ENCODE measurements at regions not wholly inside any gene's neighbourhood (a gene's known extent, or its start where the extent isn't known, plus 50 kb on each side); places are given as distances from the start of the nearest gene placed in this dataset.
"Not testable (repeated sequence)": the region's sequence is repeated elsewhere in the genome, so short reads cannot be mapped to it uniquely, and the experiment has no call there.

DNA sequence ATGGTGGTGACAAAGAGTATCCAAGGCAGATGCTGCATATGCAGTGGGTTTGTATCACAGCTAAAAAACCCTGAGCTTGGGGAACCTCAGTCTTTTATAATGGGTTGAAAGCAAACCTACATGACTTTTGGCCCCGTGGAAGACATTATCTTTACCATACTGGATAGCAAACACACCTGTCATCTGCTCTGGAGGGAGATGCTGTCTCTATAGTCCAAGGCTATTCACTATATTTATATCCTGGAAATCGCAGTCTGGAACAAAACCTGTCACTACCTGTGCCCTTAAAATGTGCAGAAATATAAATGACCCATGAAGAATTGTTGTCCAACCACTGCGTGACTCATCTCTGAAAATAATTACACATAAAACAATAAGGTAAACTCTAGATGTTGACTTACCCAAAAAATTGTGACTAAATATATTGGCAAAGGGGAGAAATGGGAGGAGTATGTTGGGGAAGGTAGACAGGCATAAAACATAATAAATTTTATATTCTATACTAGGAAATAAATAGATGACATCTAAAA, 121.0 kb upstream of the CXADR start:
- Mint-ChIP-seq H3K4me3 (no peak overlapping the region), H3K36me3 (ENCODE audit: low read depth) (no peaks in the 10 kb centered on the region), H3K4me1 (ENCODE audit: low read depth) (no peaks in the 10 kb centered on the region), H3K27me3 (ENCODE audit: insufficient read depth) (no peaks in the 10 kb centered on the region), H3K27ac (no peak overlapping the region), H3K9me3 (no peaks in the 10 kb centered on the region)
- DNase-seq (ENCODE audit: low spot score) = no peak
- intact Hi-C loops (cut with micrococcal nuclease) = no loop called here

DNA sequence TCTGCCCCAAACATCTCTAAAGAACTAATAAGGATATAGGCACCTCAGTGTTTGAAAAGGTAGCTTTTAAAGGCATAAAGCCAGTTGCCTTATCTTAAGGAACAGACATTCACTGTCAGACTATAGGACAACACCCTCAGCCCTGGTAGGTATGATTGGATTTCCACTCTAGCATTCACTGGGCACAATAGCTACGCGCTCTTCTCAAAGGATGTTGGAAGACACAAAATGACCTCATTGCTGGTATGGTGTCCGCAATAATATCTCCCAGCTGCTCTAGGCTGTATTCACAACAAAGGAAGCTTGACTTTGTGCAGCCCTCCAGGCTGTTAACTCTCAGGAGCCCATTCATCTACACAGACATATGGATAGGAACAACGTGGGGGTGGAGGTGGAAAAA, 119.4 kb upstream of the CXADR start:
- DNase-seq (ENCODE audit: low spot score) = no peak
- Mint-ChIP-seq H3K9me3 (no peaks in the 10 kb centered on the region), H3K27me3 (ENCODE audit: insufficient read depth) (no peaks in the 10 kb centered on the region), H3K4me1 (ENCODE audit: low read depth) (no peaks in the 10 kb centered on the region), H3K4me3 (no peak overlapping the region), H3K27ac (no peak overlapping the region), H3K36me3 (ENCODE audit: low read depth) (no peaks in the 10 kb centered on the region)
- intact Hi-C loops (cut with micrococcal nuclease) = no loop called here

DNA sequence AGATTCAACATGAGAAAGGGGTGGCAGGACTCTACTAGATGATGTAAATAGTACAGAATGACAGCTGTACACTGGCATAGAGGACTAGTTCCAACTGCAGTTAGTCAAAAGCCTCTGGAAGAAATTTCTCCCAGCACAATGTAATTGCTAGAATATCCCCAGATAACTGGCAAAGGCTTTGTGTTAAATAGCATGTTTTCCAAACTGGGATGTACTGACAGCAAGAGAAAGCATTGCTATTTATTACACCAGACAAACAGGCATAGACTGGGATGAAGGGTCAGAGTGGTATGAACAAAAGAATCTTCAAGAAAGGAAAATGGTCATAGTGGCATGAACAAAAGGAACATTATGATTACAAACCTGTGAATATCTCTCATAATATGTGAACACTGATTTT, 115.9 kb upstream of the CXADR start:
- Mint-ChIP-seq H3K9me3 (no peaks in the 10 kb centered on the region), H3K27ac (no peak overlapping the region), H3K36me3 (ENCODE audit: low read depth) (no peaks in the 10 kb centered on the region), H3K4me1 (ENCODE audit: low read depth) (no peaks in the 10 kb centered on the region), H3K27me3 (ENCODE audit: insufficient read depth) (no peaks in the 10 kb centered on the region), H3K4me3 (no peak overlapping the region)
- intact Hi-C loops (cut with micrococcal nuclease) = no loop called here
- no peak for DNase-seq (ENCODE audit: low spot score)

DNA sequence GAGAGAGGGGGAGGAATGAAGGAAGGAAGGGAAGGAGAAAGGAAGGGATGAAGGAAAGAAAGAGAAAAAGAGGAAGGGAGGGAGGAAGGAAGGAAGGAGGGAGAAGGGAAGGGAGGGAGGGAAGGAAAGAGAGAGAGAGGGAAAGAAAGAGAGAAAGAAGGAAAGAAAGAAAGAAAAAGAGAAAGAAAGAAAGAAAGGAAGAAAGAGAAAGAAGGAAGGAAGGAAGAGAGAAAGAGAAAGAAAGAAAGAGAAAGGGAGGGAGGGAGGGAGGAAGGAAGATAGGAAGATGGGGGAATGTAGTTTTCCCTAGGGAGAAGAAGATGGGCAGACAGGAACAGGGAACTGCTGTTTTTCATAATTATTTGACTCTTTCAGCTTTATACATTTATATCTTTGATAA, 115.1 kb upstream of the CXADR start:
- no peak for DNase-seq (ENCODE audit: low spot score)
- Mint-ChIP-seq H3K27ac (no peak overlapping the region), H3K4me3 (no peak overlapping the region), H3K9me3 (no peaks in the 10 kb centered on the region), H3K27me3 (ENCODE audit: insufficient read depth) (no peaks in the 10 kb centered on the region), H3K4me1 (ENCODE audit: low read depth) (no peaks in the 10 kb centered on the region), H3K36me3 (ENCODE audit: low read depth) (no peaks in the 10 kb centered on the region)
- intact Hi-C loops (cut with micrococcal nuclease) = no loop called here

DNA sequence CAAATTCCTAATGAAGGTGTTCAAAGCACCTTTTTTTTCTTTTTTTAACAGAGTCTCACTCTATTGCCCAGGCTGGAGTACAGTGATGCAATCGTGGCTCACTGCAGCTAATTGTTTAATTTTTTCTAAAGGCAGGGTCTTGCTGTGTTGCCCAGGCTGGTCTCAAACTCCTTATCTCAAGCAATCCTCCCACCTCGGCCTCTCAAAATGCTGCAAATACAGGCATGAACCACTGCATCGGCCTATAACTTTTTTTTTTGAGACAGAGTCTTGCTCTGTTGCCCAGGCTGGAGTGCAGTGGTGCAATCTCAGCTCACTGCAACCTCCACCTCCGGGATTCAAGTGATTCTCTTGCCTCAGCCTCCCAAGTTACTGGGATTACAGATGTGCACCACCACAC, 113.9 kb upstream of the CXADR start:
- H3K36me3 Mint-ChIP-seq (ENCODE audit: low read depth); H3K4me1 Mint-ChIP-seq (ENCODE audit: low read depth); DNase-seq (ENCODE audit: low spot score); H3K27ac Mint-ChIP-seq; intact Hi-C loops (cut with micrococcal nuclease); H3K9me3 Mint-ChIP-seq; H3K4me3 Mint-ChIP-seq; H3K27me3 Mint-ChIP-seq (ENCODE audit: insufficient read depth): not testable (repeated sequence)

DNA sequence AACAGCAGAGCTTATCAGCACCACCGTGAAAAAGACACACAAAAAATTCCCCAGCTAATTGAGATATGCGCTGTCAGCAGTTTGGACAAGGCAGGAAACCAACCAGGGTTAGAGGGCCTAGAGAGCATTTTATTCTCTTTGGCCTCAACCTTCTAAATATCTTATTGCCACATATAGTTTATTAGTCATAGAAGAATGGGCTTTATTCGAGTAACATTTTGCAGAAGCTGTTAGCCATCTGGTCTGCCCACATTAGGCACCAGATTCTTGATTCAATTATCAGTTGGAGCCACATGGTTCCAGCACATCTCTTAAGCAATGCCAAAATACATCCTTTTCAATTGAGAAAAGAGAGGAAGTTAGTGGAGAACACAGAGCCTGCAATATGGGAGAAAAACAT, 109.9 kb upstream of the CXADR start:
- Mint-ChIP-seq H3K27me3 (ENCODE audit: insufficient read depth) (peaks cover 2% of the 10 kb centered on the region), H3K27ac (no peak overlapping the region), H3K4me1 (ENCODE audit: low read depth) (no peaks in the 10 kb centered on the region), H3K4me3 (no peak overlapping the region), H3K9me3 (no peaks in the 10 kb centered on the region), H3K36me3 (ENCODE audit: low read depth) (no peaks in the 10 kb centered on the region)
- intact Hi-C loops (cut with micrococcal nuclease) = no loop called here
- DNase-seq (ENCODE audit: low spot score) = no peak

DNA sequence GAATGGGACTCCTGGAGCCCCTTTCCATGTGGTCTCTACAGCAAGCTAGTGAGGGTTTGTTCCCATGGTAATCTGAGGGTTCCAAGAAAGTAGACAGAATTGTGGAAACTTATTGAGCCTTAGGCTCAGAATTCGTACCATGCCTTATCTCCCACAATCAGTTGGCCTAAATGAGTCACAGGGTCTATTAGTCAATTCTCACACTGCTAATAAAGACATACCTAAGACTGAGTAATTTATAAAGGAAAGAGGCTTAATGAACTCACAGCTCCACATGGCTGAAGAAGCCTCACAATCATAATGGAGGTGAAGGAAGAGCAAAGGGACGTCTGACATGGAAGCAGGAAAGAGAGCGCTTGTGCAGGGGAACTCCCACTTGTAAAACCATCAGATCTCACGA, 106.6 kb upstream of the CXADR start:
- peaks cover 2% of the 10 kb centered on the region for H3K27me3 Mint-ChIP-seq (ENCODE audit: insufficient read depth)
- no peak overlapping the region for H3K27ac Mint-ChIP-seq
- no peak for DNase-seq (ENCODE audit: low spot score)
- H3K4me3 Mint-ChIP-seq = no peak overlapping the region
- no peaks in the 10 kb centered on the region for H3K4me1 Mint-ChIP-seq (ENCODE audit: low read depth)
- H3K36me3 Mint-ChIP-seq (ENCODE audit: low read depth) = no peaks in the 10 kb centered on the region
- intact Hi-C loops (cut with micrococcal nuclease) = no loop called here
- H3K9me3 Mint-ChIP-seq = no peaks in the 10 kb centered on the region

DNA sequence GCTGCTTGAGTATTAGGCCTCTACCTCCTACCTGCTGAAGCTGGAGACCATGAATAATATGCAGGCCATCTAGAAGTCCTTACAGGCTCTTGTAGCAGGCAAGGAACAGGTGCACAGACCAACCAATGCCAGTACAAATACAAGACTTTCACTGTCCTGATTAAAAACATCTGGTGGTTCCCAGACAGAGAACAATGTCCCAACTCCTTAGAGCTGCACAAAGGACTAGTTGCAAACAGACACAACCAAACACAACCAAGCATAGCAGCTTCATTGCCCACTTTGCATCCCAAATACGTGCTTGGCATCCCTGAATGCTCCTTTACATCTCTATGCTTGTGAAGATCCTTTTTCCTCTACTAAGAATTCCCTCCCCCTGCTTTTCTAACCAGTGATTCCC, 98.1 kb upstream of the CXADR start:
- Mint-ChIP-seq H3K36me3 (ENCODE audit: low read depth) (no peaks in the 10 kb centered on the region), H3K27me3 (ENCODE audit: insufficient read depth) (peaks cover 4% of the 10 kb centered on the region), H3K27ac (no peak overlapping the region), H3K9me3 (no peaks in the 10 kb centered on the region), H3K4me3 (no peak overlapping the region), H3K4me1 (ENCODE audit: low read depth) (no peaks in the 10 kb centered on the region)
- no peak for DNase-seq (ENCODE audit: low spot score)
- intact Hi-C loops (cut with micrococcal nuclease) = no loop called here

DNA sequence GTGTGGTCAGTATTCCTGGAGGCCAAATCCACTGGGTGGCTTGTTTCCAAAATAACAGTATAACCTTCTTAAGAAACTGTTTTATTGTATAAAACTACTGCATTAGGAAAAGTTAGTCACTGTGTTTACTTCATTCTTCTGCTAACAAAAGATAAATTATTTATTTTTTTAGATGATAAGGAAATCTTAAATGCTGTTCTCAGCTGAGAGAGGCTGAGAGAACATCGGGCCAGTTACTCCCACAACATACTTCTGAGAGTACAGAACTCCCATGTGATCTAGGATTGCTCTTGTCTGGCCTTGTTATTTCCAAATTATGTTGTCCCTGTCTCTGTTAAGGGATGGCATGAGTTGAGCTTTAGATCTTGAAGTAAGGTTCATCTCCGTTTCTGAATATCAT, 96.7 kb upstream of the CXADR start:
- no peak overlapping the region for H3K4me3 Mint-ChIP-seq
- peaks cover 4% of the 10 kb centered on the region for H3K27me3 Mint-ChIP-seq (ENCODE audit: insufficient read depth)
- intact Hi-C loops (cut with micrococcal nuclease) = no loop called here
- H3K27ac Mint-ChIP-seq = no peak overlapping the region
- no peak for DNase-seq (ENCODE audit: low spot score)
- no peaks in the 10 kb centered on the region for H3K4me1 Mint-ChIP-seq (ENCODE audit: low read depth)
- no peaks in the 10 kb centered on the region for H3K36me3 Mint-ChIP-seq (ENCODE audit: low read depth)
- no peaks in the 10 kb centered on the region for H3K9me3 Mint-ChIP-seq

DNA sequence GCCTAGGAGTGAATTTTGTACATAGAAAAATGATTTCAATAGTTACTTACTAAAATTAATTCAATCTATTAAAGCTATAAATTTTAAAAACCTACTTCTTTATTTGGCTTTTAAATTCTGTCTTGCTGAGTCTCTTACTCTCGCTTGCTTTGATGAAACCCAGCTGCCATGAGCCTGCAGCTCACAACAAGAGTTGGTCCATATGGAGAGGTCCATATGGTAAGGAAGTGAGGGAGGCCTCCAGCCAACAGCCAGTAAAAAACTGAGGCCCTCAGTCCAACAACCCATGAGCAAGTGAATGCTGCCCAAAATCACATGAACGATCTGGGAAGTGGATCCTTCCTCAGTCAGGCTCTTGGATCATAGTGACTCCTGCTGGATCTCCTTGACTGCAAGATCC, 89.9 kb upstream of the CXADR start:
- Mint-ChIP-seq H3K9me3 (no peaks in the 10 kb centered on the region), H3K4me3 (no peak overlapping the region), H3K4me1 (ENCODE audit: low read depth) (no peaks in the 10 kb centered on the region), H3K27ac (no peak overlapping the region), H3K36me3 (ENCODE audit: low read depth) (no peaks in the 10 kb centered on the region), H3K27me3 (ENCODE audit: insufficient read depth) (no peaks in the 10 kb centered on the region)
- intact Hi-C loops (cut with micrococcal nuclease) = no loop called here
- DNase-seq (ENCODE audit: low spot score) = no peak

DNA sequence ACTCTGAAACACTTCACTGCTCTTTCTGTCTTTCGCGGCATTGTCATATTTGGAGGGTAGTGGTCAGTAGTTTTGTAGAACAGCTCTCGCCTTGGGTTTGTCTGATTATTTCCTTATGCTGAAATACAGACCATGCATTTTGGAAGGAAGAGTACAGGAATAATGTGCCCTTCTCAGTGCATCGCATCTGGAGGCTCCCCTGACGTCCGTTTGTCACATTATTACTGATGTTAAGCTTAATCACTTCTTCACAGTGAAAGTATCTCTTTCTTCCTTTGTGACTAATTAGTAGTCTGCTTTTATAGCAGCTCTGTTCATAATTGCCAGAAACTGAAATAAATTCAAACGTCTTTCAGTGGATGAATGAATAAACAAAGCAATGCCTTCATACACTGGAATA, 85.7 kb upstream of the CXADR start:
- H3K4me1 Mint-ChIP-seq (ENCODE audit: low read depth) = no peaks in the 10 kb centered on the region
- intact Hi-C loops (cut with micrococcal nuclease) = no loop called here
- no peaks in the 10 kb centered on the region for H3K27me3 Mint-ChIP-seq (ENCODE audit: insufficient read depth)
- no peaks in the 10 kb centered on the region for H3K9me3 Mint-ChIP-seq
- no peak overlapping the region for H3K4me3 Mint-ChIP-seq
- no peak overlapping the region for H3K27ac Mint-ChIP-seq
- no peak for DNase-seq (ENCODE audit: low spot score)
- H3K36me3 Mint-ChIP-seq (ENCODE audit: low read depth) = no peaks in the 10 kb centered on the region

DNA sequence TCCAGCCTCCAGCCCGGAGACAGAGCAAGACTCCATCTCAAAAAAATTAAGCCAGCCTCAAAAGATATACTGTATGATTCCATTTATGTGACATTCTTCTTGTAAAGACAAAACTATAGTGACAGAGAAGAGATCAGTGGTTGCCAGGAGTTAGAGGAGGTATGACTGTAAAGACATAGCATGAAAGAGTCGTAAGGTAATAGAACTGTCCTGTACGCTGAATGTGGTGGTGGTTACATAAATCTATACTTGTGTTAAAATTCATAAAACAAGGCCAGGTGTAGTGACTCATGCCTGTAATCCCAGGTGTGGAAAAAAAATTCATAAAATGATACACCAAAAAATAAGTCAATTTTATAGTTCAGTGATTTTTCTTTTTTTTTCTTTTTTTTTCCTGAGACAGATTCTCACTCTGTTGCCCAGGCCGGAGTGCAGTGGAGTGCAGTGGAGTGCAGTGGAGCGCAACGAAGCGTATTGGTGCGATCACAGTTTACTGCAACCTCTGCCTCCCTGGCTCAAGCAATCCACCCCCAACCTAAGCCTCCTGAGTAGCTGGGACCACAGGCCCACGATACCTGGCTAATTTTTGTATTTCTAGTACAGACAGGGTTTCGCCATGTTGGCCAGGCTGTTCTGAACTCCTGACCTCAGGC, 84.9 kb upstream of the CXADR start:
- no peaks in the 10 kb centered on the region for H3K27me3 Mint-ChIP-seq (ENCODE audit: insufficient read depth)
- no peak overlapping the region for H3K27ac Mint-ChIP-seq
- H3K4me1 Mint-ChIP-seq (ENCODE audit: low read depth) = no peaks in the 10 kb centered on the region
- intact Hi-C loops (cut with micrococcal nuclease) = no loop called here
- no peak overlapping the region for H3K4me3 Mint-ChIP-seq
- H3K9me3 Mint-ChIP-seq = no peaks in the 10 kb centered on the region
- no peak for DNase-seq (ENCODE audit: low spot score)
- H3K36me3 Mint-ChIP-seq (ENCODE audit: low read depth) = no peaks in the 10 kb centered on the region

DNA sequence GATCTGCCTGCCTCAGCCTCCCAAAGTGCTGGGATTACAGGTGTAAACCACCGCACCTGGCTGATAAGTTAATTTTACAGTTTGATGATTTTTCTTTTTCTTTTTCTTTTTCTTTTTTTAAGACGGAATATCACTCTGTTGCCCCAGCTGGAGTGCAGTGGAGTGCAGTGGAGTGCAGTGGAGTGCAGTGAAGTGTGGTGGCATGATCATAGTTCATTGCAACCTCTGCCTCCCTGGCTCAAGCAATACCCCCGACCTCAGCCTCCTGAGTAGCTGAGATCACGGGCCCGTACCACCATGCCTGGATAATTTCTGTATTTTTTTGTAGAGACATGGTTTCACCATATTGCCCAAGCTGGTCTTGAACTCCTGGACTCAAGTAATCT, 84.4 kb upstream of the CXADR start:
- Mint-ChIP-seq H3K4me1 (ENCODE audit: low read depth) (no peaks in the 10 kb centered on the region), H3K36me3 (ENCODE audit: low read depth) (no peaks in the 10 kb centered on the region), H3K4me3 (no peak overlapping the region), H3K27me3 (ENCODE audit: insufficient read depth) (no peaks in the 10 kb centered on the region), H3K27ac (no peak overlapping the region), H3K9me3 (no peaks in the 10 kb centered on the region)
- intact Hi-C loops (cut with micrococcal nuclease) = no loop called here
- DNase-seq (ENCODE audit: low spot score) = no peak

DNA sequence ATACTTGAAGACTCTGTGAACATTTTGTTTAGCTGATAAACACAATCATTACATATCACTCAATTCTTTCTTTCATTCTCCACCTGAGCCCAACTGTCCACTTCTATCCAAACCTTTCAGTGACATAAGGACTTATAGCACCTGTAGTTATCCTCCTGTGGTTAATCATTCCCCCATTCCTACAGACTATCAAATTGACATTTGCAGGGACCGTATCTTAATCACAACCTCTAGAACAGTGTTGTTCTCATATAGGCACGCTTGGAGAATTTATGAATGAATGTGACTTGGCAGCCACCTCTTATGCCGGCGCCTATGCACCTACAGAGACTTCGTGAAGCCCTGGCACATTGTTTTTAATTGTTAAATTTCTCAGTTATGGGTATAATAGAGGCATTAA, 83.9 kb upstream of the CXADR start:
- intact Hi-C loops (cut with micrococcal nuclease) = no loop called here
- H3K27me3 Mint-ChIP-seq (ENCODE audit: insufficient read depth) = no peaks in the 10 kb centered on the region
- no peak for DNase-seq (ENCODE audit: low spot score)
- no peak overlapping the region for H3K4me3 Mint-ChIP-seq
- H3K9me3 Mint-ChIP-seq = no peaks in the 10 kb centered on the region
- H3K27ac Mint-ChIP-seq = no peak overlapping the region
- H3K36me3 Mint-ChIP-seq (ENCODE audit: low read depth) = no peaks in the 10 kb centered on the region
- H3K4me1 Mint-ChIP-seq (ENCODE audit: low read depth) = no peaks in the 10 kb centered on the region

All from activated T-helper 1 cell treated with anti-CD3 and anti-CD28 coated beads, Interleukin-12 subunit alpha, Interleukin-12 subunit beta, Interleukin-2, Interleukin-4 antibody, amounts not matched to agents 30 ng/mL and 10 ng/mL and 1 ng/mL, durations not matched to agents 14 hours and 24 hours and 36 hours (primary cell).